ENCODE measurements at regions not wholly inside any gene's neighbourhood (a gene's known extent, or its start where the extent isn't known, plus 50 kb on each side); places are given as distances from the start of the nearest gene placed in this dataset.

DNA sequence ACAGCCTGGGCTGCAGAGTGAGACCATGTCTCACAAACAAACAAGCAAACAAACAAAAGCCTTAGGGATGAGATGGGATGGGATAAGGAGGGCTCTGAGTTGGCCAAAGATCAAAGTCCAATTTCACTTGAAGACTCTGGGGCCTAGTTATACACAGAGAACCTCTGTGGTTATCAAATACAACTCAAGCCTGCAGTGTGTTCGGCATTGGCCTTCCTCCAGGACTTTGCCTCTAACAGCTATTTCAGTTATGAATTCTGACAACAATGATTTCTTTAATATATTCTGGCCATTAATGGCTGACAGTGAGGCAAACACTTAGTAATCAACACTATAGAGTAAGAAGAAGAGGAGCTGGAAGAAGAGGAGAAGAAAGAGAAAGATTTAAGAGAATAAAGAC lies 171.1 kb downstream of the PDGFRA start:
- TF ChIP-seq TAF1 (IDR thresholded peaks at IDR 0.05; ENCODE audit: borderline replicate concordance, insufficient read depth, low read length) = no peak
- no peak for TF ChIP-seq FOXP2 (optimal IDR thresholded peaks at IDR 0.05; ENCODE audit: borderline replicate concordance, extremely low read depth, extremely low read length, insufficient read depth)
- TF ChIP-seq SIN3A (IDR thresholded peaks at IDR 0.05; ENCODE audit: borderline replicate concordance, insufficient read depth, low read length) = no peak
- TF ChIP-seq POLR2AphosphoS5 (IDR thresholded peaks at IDR 0.05; ENCODE audit: low read depth, low read length) = no peak
- TF ChIP-seq, protein P1, sequence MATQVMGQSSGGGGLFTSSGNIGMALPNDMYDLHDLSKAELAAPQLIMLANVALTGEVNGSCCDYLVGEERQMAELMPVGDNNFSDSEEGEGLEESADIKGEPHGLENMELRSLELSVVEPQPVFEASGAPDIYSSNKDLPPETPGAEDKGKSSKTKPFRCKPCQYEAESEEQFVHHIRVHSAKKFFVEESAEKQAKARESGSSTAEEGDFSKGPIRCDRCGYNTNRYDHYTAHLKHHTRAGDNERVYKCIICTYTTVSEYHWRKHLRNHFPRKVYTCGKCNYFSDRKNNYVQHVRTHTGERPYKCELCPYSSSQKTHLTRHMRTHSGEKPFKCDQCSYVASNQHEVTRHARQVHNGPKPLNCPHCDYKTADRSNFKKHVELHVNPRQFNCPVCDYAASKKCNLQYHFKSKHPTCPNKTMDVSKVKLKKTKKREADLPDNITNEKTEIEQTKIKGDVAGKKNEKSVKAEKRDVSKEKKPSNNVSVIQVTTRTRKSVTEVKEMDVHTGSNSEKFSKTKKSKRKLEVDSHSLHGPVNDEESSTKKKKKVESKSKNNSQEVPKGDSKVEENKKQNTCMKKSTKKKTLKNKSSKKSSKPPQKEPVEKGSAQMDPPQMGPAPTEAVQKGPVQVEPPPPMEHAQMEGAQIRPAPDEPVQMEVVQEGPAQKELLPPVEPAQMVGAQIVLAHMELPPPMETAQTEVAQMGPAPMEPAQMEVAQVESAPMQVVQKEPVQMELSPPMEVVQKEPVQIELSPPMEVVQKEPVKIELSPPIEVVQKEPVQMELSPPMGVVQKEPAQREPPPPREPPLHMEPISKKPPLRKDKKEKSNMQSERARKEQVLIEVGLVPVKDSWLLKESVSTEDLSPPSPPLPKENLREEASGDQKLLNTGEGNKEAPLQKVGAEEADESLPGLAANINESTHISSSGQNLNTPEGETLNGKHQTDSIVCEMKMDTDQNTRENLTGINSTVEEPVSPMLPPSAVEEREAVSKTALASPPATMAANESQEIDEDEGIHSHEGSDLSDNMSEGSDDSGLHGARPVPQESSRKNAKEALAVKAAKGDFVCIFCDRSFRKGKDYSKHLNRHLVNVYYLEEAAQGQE (IDR thresholded peaks at IDR 0.05; ENCODE audit: insufficient read depth in 1 of 2, low read depth in 2 of 2, low read length in 2 of 2) = no peak

DNA sequence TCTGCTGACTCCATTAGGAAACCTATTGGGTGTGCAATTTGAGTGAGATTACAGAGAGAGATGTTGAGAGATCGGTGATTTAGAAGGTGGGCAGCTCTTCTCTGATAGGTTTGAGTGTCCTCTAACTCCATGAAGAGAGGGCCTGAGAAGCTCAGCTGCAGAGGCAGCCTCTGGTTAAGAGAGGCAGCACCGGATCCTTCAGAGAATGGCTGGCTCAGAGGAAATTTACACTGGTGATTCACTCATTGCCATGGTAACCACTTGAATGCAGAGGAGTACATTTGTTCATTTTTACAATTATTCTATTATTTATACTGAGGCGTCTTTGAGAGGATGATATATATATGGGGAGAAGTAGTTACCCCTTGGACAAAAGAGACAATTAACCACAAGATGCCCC lies 171.7 kb downstream of the PDGFRA start:
- no peak for TF ChIP-seq POLR2AphosphoS5 (IDR thresholded peaks at IDR 0.05; ENCODE audit: low read depth, low read length)
- TF ChIP-seq, protein P1 (IDR thresholded peaks at IDR 0.05; ENCODE audit: insufficient read depth in 1 of 2, low read depth in 2 of 2, low read length in 2 of 2) = no peak
- no peak for TF ChIP-seq FOXP2 (optimal IDR thresholded peaks at IDR 0.05; ENCODE audit: borderline replicate concordance, extremely low read depth, extremely low read length, insufficient read depth)
- no peak for TF ChIP-seq SIN3A (IDR thresholded peaks at IDR 0.05; ENCODE audit: borderline replicate concordance, insufficient read depth, low read length)
- TF ChIP-seq TAF1 (IDR thresholded peaks at IDR 0.05; ENCODE audit: borderline replicate concordance, insufficient read depth, low read length) = no peak

DNA sequence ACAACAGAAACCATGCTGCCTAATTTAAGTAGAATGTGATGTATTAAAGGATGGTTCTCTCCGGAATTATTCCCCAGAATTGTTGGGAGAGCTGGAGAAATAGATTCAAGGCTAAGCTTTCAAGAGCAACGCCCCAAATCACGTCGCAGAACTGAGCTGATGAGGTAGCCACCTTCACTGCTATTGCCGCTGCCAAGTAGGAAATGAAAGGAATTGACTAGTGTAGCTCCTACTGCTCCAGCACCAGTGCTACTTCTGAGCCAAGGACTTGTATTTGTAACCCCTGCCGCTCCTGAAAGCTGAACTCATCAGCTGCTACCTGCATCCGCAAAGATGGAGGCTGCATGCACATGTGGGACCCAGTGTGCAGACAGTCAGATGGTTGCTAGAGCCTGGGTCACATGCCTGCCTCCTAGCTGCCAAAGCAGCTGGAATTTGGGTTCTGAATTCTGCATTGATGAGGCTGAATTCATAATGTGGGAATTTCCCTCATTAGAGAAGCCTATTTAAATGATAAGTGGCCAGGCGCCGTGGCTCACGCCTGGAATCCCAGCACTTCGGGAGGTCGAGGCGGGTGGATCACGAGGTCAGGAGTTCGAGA lies 173.9 kb downstream of the PDGFRA start:
- TF ChIP-seq, protein P1 (IDR thresholded peaks at IDR 0.05; ENCODE audit: insufficient read depth in 1 of 2, low read depth in 2 of 2, low read length in 2 of 2) = no peak
- TF ChIP-seq TAF1 (IDR thresholded peaks at IDR 0.05; ENCODE audit: borderline replicate concordance, insufficient read depth, low read length) (no peak), SIN3A (IDR thresholded peaks at IDR 0.05; ENCODE audit: borderline replicate concordance, insufficient read depth, low read length) (no peak), FOXP2 (optimal IDR thresholded peaks at IDR 0.05; ENCODE audit: borderline replicate concordance, extremely low read depth, extremely low read length, insufficient read depth) (no peak), POLR2AphosphoS5 (IDR thresholded peaks at IDR 0.05; ENCODE audit: low read depth, low read length) (no peak)

DNA sequence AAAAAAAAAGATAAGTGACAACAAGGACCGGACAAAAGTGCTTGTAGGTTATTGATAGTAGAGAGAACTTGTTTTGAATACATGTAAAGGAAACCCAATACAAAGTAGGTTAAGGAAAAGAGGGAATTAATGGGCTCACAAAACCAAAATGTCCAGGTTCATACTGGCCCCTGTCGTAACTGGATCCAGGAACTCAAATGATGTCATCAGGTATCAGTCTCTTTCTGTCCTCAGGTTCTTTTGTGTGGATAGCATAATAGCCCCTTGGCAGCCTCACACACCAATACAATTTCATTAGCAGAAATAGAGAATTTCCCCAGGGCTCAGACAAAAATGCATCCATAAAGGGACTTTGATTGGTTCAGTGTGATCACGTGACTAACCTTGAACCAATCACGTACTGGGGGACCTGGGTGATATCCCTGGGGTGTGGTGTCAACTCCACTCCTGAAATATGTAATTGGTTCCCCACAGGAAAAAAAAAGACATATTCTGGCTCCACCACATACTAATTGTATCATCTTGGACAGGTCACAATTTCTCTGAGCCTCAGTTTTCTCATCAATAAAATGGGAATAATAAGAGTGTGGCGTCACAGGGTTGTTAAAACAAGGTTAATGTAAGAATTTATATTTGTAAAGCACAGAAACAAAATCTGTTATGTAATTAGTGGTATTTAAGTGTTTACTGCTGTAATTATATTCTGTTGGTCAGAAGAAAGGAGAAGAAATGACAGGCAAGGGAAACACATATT lies 174.8 kb downstream of the PDGFRA start:
- TF ChIP-seq SIN3A (IDR thresholded peaks at IDR 0.05; ENCODE audit: borderline replicate concordance, insufficient read depth, low read length) = no peak
- no peak for TF ChIP-seq POLR2AphosphoS5 (IDR thresholded peaks at IDR 0.05; ENCODE audit: low read depth, low read length)
- no peak for TF ChIP-seq FOXP2 (optimal IDR thresholded peaks at IDR 0.05; ENCODE audit: borderline replicate concordance, extremely low read depth, extremely low read length, insufficient read depth)
- TF ChIP-seq TAF1 (IDR thresholded peaks at IDR 0.05; ENCODE audit: borderline replicate concordance, insufficient read depth, low read length) = no peak
- TF ChIP-seq, protein P1 (IDR thresholded peaks at IDR 0.05; ENCODE audit: insufficient read depth in 1 of 2, low read depth in 2 of 2, low read length in 2 of 2) = no peak
